Panc1 (cell line): ENCODE measurements at regions not wholly inside any gene's neighbourhood (a gene's known extent, or its start where the extent isn't known, plus 50 kb on each side); places are given as distances from the start of the nearest gene placed in this dataset.

Experiments used
- ATAC-seq: fragments of 200-7000 bp; cut with Tn5 transposase; 2 replicates; pipeline ENCODE4 v1.9.1; 2020; ENCODE audit warnings: mild to moderate bottlenecking, moderate library complexity
- BruUV-seq: library from RNA; stranded (reverse); fragments of 400-500 nt; replicated peaks from 2 replicates; lab custom pipeline; 2021; lab: Mats Ljungman, UMichigan
- CTCF ChIA-PET: fragments of 300-600 bp; sonication (Branson Sonifier 250); formaldehyde crosslinking; loops from one replicate; lab custom pipeline; 2022; ENCODE audit warnings: antibody characterized with exemption; lab: Charles Lee
- POLR2A ChIA-PET: fragments of 300-600 bp; sonication (Branson Sonifier 250); formaldehyde crosslinking; loops from one replicate; lab custom pipeline; 2022; ENCODE audit warnings: antibody characterized with exemption; lab: Charles Lee
- DNase-seq: peaks from one replicate; pipeline ENCODE4 v3.0.0-alpha.2; 2010; ENCODE audit warnings: low read depth, low spot score
- H3K27ac ChIP-seq: 2 replicates; pipeline ENCODE4 v1.5.1; 2011; ENCODE audit warnings: mild to moderate bottlenecking, low read length, inconsistent platforms
- H3K27me3 ChIP-seq: fragments of 200-500 bp; sonication (Bioruptor generic); 2 replicates; pipeline ENCODE4 v1.6.0; 2014; ENCODE audit warnings: low read length, inconsistent platforms; ENCODE audit not compliant: control insufficient read depth, insufficient read depth
- H3K36me3 ChIP-seq: fragments of 200-500 bp; sonication (Bioruptor generic); 2 replicates; pipeline ENCODE4 v1.5.1; 2014; ENCODE audit warnings: inconsistent platforms, mild to moderate bottlenecking, low read length, moderate library complexity; ENCODE audit not compliant: control insufficient read depth, insufficient read depth
- H3K4me1 ChIP-seq: 2 replicates; pipeline ENCODE4 v1.5.1; 2011; ENCODE audit warnings: inconsistent platforms, mild to moderate bottlenecking, low read length, moderate library complexity; ENCODE audit not compliant: control insufficient read depth, insufficient read depth
- H3K4me3 ChIP-seq, 2 experiments: 2 replicates each; pipeline ENCODE4 v1.5.1; 2011 to 2012; ENCODE audit warnings: low read depth in 2 of 2, low read length in 2 of 2, mild to moderate bottlenecking in 2 of 2, inconsistent platforms in 1 of 2, moderate library complexity in 1 of 2
- H3K9me3 ChIP-seq: fragments of 200-500 bp; sonication (Bioruptor generic); 2 replicates; pipeline ENCODE4 v1.5.1; 2014; ENCODE audit warnings: low read depth, mild to moderate bottlenecking, inconsistent platforms, low read length, moderate library complexity; ENCODE audit not compliant: control insufficient read depth, insufficient read depth
- CTCF ChIP-seq: fragments of 450-650 bp; IDR thresholded peaks from 2 replicates; pipeline ENCODE4 v1.5.1; 2017; ENCODE audit warnings: mild to moderate bottlenecking
- POLR2AphosphoS5 ChIP-seq: IDR thresholded peaks from 2 replicates; pipeline ENCODE4 v1.6.1; 2012; ENCODE audit warnings: mild to moderate bottlenecking, low read depth, low read length, moderate library complexity
- REST ChIP-seq, 2 experiments: IDR thresholded peaks; 2 replicates each; pipeline ENCODE4 v1.6.1; 2011 to 2012; ENCODE audit warnings: low read depth in 2 of 2, control low read depth in 1 of 2, low read length in 1 of 2, mild to moderate bottlenecking in 1 of 2, moderate library complexity in 1 of 2; ENCODE audit not compliant: insufficient read depth in 1 of 2
- SIN3A ChIP-seq: IDR thresholded peaks from 2 replicates; pipeline ENCODE4 v1.6.1; 2012; ENCODE audit warnings: low read depth, mild to moderate bottlenecking, low read length, moderate library complexity, borderline replicate concordance; ENCODE audit not compliant: insufficient read depth
- TCF7L2 ChIP-seq: IDR thresholded peaks from 2 replicates; pipeline ENCODE4 v1.6.1; 2011; ENCODE audit warnings: mild to moderate bottlenecking, low read depth, low read length, inconsistent platforms
- in situ Hi-C: cut with HindIII; loops from 2 replicates; pipeline ENCODE4 v1.10.0; 2016; ENCODE audit warnings: low sequenced_read_pairs, low pct_unique_long_range_greater_than_20kb
- intact Hi-C: fragments of 100-400 bp; cut with micrococcal nuclease; formaldehyde crosslinking; loops from one replicate; pipeline ENCODE4 v1.10.0; 2022; ENCODE audit not compliant: unreplicated experiment

GRCh38 chr15:26421065-26421464 is 351.8 kb downstream of the GABRB3 start:
- no peak overlapping the region for H3K27ac ChIP-seq
- H3K9me3 ChIP-seq, result no peaks in the 10 kb centered on the region
- TF ChIP-seq POLR2AphosphoS5, result no peak
- TF ChIP-seq SIN3A, result no peak
- TF ChIP-seq CTCF, result no peak
- TF ChIP-seq TCF7L2, result no peak
- no peak for TF ChIP-seq REST (IDR thresholded peaks at IDR 0.05; ENCODE audit: insufficient read depth in 1 of 2, low read depth in 2 of 2, low read length in 1 of 2)
- intact Hi-C loops, result no loop called here
- DNase-seq, result no peak
- ChIA-PET POLR2A (no interaction called here), CTCF (no interaction called here)
- in situ Hi-C loops, result no loop called here
- H3K4me3 ChIP-seq, result no peak overlapping the region
- no peaks in the 10 kb centered on the region for H3K27me3 ChIP-seq
- no peaks in the 10 kb centered on the region for H3K36me3 ChIP-seq
- BruUV-seq, result no TSS peak
- H3K4me1 ChIP-seq, result no peaks in the 10 kb centered on the region
- ATAC-seq, result no peak

GRCh38 chr15:26395624-26396023 is 377.2 kb downstream of the GABRB3 start:
- no peak overlapping the region for H3K27ac ChIP-seq
- no peaks in the 10 kb centered on the region for H3K36me3 ChIP-seq
- no TSS peak for BruUV-seq
- no peaks in the 10 kb centered on the region for H3K9me3 ChIP-seq
- ATAC-seq (no peak), DNase-seq (no peak)
- ChIA-PET POLR2A (no interaction called here), CTCF (no interaction called here)
- no peaks in the 10 kb centered on the region for H3K4me1 ChIP-seq
- TF ChIP-seq CTCF (no peak), SIN3A (no peak), TCF7L2 (no peak), REST (IDR thresholded peaks at IDR 0.05; ENCODE audit: insufficient read depth in 1 of 2, low read depth in 2 of 2, low read length in 1 of 2) (no peak), POLR2AphosphoS5 (no peak)
- intact Hi-C loops, result no loop called here
- in situ Hi-C loops, result no loop called here
- no peak overlapping the region for H3K4me3 ChIP-seq
- no peaks in the 10 kb centered on the region for H3K27me3 ChIP-seq
